ENCODE measurements at regions not wholly inside any gene's neighbourhood (a gene's known extent, or its start where the extent isn't known, plus 50 kb on each side); places are given as distances from the start of the nearest gene placed in this dataset.

GRCh38 chr4:31283679-31284078, 563.5 kb downstream of the PCDH7 start:
- no peak for DNase-seq (ENCODE audit: low read depth)

GRCh38 chr4:31290836-31291235, 570.7 kb downstream of the PCDH7 start:
- DNase-seq (ENCODE audit: low read depth): no peak

GRCh38 chr4:31291238-31291637, 571.1 kb downstream of the PCDH7 start:
- no peak for DNase-seq (ENCODE audit: low read depth)

- DNase-seq (ENCODE audit: low read depth): no peak
Observed at GRCh38 chr4:31294655-31295480, 574.7 kb downstream of the PCDH7 start.

GRCh38 chr4:31298737-31299136, 578.6 kb downstream of the PCDH7 start:
- no peak for DNase-seq (ENCODE audit: low read depth)

GRCh38 chr4:31307029-31307428, 586.9 kb downstream of the PCDH7 start:
- no peak for DNase-seq (ENCODE audit: low read depth)

GRCh38 chr4:31324814-31325213, 604.6 kb downstream of the PCDH7 start:
- DNase-seq (ENCODE audit: low read depth): no peak

- no peak for DNase-seq (ENCODE audit: low read depth)
Observed at GRCh38 chr4:31325300-31325699, 605.1 kb downstream of the PCDH7 start.

GRCh38 chr4:31327031-31327430, 606.9 kb downstream of the PCDH7 start:
- no peak for DNase-seq (ENCODE audit: low read depth)

GRCh38 chr4:31328932-31329331, 608.8 kb downstream of the PCDH7 start:
- DNase-seq (ENCODE audit: low read depth): no peak

GRCh38 chr4:31334086-31334910, 614.1 kb downstream of the PCDH7 start:
- DNase-seq (ENCODE audit: low read depth): no peak

GRCh38 chr4:31338000-31338399, 617.8 kb downstream of the PCDH7 start:
- DNase-seq (ENCODE audit: low read depth): no peak

GRCh38 chr4:31341601-31342359, 621.6 kb downstream of the PCDH7 start:
- no peak for DNase-seq (ENCODE audit: low read depth)

- no peak for DNase-seq (ENCODE audit: low read depth)
Observed at GRCh38 chr4:31343061-31343460, 622.9 kb downstream of the PCDH7 start.

- no peak for DNase-seq (ENCODE audit: low read depth)
Observed at GRCh38 chr4:31349907-31350306, 629.7 kb downstream of the PCDH7 start.

GRCh38 chr4:31351695-31352094, 631.5 kb downstream of the PCDH7 start:
- DNase-seq (ENCODE audit: low read depth): no peak

GRCh38 chr4:31356839-31357238, 636.7 kb downstream of the PCDH7 start:
- DNase-seq (ENCODE audit: low read depth): no peak

- peak; percentile 69 for DNase-seq (ENCODE audit: low read depth)
Observed at GRCh38 chr4:31360786-31361185, 640.6 kb downstream of the PCDH7 start.

GRCh38 chr4:31362756-31363155, 642.6 kb downstream of the PCDH7 start:
- no peak for DNase-seq (ENCODE audit: low read depth)

- DNase-seq (ENCODE audit: low read depth): no peak
Observed at GRCh38 chr4:31365006-31365690, 645.0 kb downstream of the PCDH7 start.

- DNase-seq (ENCODE audit: low read depth): peak; percentile 13
Observed at GRCh38 chr4:31366041-31366440, 645.9 kb downstream of the PCDH7 start.

Data from HS-5 (cell line).